ENCODE measurements at regions not wholly inside any gene's neighbourhood (a gene's known extent, or its start where the extent isn't known, plus 50 kb on each side); places are given as distances from the start of the nearest gene placed in this dataset.

GRCh38 chr6:66555082-66555481, 848.1 kb upstream of the EYS start:
- TF ChIP-seq CTCF (IDR thresholded peaks at IDR 0.05) (no peak), POLR2AphosphoS5 (IDR thresholded peaks at IDR 0.05) (no peak), POLR2A (IDR thresholded peaks at IDR 0.05) (no peak)

All from prostate gland (tissue), 2 donors.